Activated CD8-positive, alpha-beta T cell treated with anti-CD3 and anti-CD28 coated beads for 36 hours (primary cell): ENCODE measurements at regions not wholly inside any gene's neighbourhood (a gene's known extent, or its start where the extent isn't known, plus 50 kb on each side); places are given as distances from the start of the nearest gene placed in this dataset.

ENCODE experiments used
- ATAC-seq: fragments of 200-7000 bp; cut with Tn5 transposase; one replicate; pipeline ENCODE4 v1.10.0; 2021; ENCODE audit warnings: mild to moderate bottlenecking, moderate library complexity
- CTCF ChIA-PET: fragments of 350-600 bp; sonication (Branson Sonifier 250); formaldehyde crosslinking; loops from one replicate; lab custom pipeline; 2021; ENCODE audit warnings: antibody characterized with exemption; lab: Charles Lee
- POLR2A ChIA-PET: fragments of 350-600 bp; sonication (Branson Sonifier 250); formaldehyde crosslinking; loops from one replicate; lab custom pipeline; 2021; ENCODE audit warnings: antibody characterized with exemption; lab: Charles Lee
- DNase-seq: peaks from one replicate; pipeline ENCODE4 v3.0.0-alpha.2; 2020
- H3K27ac Mint-ChIP-seq: one replicate; pipeline ENCODE4 v1.8.0; 2021; ENCODE audit warnings: mild to moderate bottlenecking, mixed read lengths
- H3K27me3 Mint-ChIP-seq: one replicate; pipeline ENCODE4 v1.8.0; 2021; ENCODE audit warnings: mixed read lengths
- H3K36me3 Mint-ChIP-seq: one replicate; pipeline ENCODE4 v1.8.0; 2021; ENCODE audit warnings: low read depth, mixed read lengths
- H3K4me1 Mint-ChIP-seq: one replicate; pipeline ENCODE4 v1.8.0; 2021; ENCODE audit warnings: low read depth, mixed read lengths
- H3K4me3 Mint-ChIP-seq: one replicate; pipeline ENCODE4 v1.8.0; 2021; ENCODE audit warnings: mild to moderate bottlenecking, moderate library complexity, mixed read lengths
- H3K9me3 Mint-ChIP-seq: one replicate; pipeline ENCODE4 v1.8.0; 2021; ENCODE audit warnings: mixed read lengths
- intact Hi-C: fragments of 100-400 bp; cut with micrococcal nuclease; formaldehyde crosslinking; loops from one replicate; pipeline ENCODE4 v1.10.0; 2022
- TF ChIP-seq, protein P1 (sequence below): fragments of 200-600 bp; IDR thresholded peaks from one replicate; pipeline ENCODE4 v1.8.0; 2022; ENCODE audit warnings: antibody characterized with exemption, mild to moderate bottlenecking

DNA sequence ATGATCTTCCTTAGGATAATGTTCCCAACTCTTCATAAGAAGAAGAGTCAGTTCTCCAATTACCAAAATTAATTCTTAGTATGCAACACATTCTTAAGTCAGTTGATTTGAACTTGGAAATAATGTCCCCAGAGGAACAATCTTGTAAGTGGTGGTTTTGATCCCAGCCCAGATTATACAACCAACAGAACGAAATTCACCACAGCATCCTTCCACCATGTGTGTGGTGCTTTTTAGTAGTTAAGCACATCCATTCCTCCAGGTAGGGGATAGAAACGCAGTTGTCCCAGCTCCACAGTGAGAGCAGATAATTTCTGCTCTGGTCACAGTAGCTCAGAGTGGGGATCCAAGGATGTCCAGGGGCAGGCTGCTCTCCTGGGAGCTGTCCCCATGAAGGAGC is 161.7 kb upstream of the SLC39A10 start:
- intact Hi-C loops = no loop called here
- no peaks in the 10 kb centered on the region for H3K36me3 Mint-ChIP-seq
- ChIA-PET POLR2A (no interaction called here), CTCF (no interaction called here)
- ATAC-seq (no peak), DNase-seq (no peak)
- no peak overlapping the region for H3K27ac Mint-ChIP-seq
- TF ChIP-seq, protein P1, sequence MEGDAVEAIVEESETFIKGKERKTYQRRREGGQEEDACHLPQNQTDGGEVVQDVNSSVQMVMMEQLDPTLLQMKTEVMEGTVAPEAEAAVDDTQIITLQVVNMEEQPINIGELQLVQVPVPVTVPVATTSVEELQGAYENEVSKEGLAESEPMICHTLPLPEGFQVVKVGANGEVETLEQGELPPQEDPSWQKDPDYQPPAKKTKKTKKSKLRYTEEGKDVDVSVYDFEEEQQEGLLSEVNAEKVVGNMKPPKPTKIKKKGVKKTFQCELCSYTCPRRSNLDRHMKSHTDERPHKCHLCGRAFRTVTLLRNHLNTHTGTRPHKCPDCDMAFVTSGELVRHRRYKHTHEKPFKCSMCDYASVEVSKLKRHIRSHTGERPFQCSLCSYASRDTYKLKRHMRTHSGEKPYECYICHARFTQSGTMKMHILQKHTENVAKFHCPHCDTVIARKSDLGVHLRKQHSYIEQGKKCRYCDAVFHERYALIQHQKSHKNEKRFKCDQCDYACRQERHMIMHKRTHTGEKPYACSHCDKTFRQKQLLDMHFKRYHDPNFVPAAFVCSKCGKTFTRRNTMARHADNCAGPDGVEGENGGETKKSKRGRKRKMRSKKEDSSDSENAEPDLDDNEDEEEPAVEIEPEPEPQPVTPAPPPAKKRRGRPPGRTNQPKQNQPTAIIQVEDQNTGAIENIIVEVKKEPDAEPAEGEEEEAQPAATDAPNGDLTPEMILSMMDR = no peak
- no peak overlapping the region for H3K4me3 Mint-ChIP-seq
- peaks cover 19% of the 10 kb centered on the region for H3K4me1 Mint-ChIP-seq
- H3K27me3 Mint-ChIP-seq = no peaks in the 10 kb centered on the region
- no peaks in the 10 kb centered on the region for H3K9me3 Mint-ChIP-seq

DNA sequence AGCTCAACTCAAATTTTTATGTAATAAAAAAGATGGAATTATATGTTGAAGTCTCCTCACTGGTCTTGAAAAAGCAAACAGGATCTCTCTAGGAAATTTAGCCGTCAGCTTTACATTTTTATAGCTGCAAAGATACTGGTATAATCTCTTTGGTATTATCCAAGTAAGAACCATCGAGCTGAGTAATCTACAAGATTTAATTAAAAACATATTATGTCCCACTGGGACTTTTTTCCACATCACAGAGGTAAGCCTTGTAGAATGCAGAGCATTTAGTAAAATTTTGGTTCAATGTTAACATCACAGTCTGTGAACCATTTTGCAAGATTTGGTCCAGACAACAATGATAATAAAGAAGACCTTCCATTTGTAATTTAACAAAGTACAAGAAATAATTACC is 162.6 kb upstream of the SLC39A10 start:
- Mint-ChIP-seq H3K9me3 (no peaks in the 10 kb centered on the region), H3K4me1 (peaks cover 16% of the 10 kb centered on the region), H3K36me3 (no peaks in the 10 kb centered on the region), H3K27me3 (no peaks in the 10 kb centered on the region), H3K4me3 (no peak overlapping the region), H3K27ac (no peak overlapping the region)
- POLR2A ChIA-PET = no interaction called here
- CTCF ChIA-PET = interaction anchor here (0.7 to 2.0 kb wide), 5 partner anchors 8 to 573 kb away, joined by 3 to 6 read pairs (median 4); no protein-coding TSS in a partner anchor
- TF ChIP-seq, protein P1 = no peak
- intact Hi-C loops = no loop called here
- ATAC-seq (no peak), DNase-seq (no peak)

GRCh38 chr2:195493416-195493815 is 163.6 kb upstream of the SLC39A10 start:
- ATAC-seq = no peak
- ChIA-PET POLR2A (no interaction called here), CTCF (interaction anchor here (1.2 to 2.0 kb wide), 5 partner anchors 10 to 574 kb away, joined by 3 to 6 read pairs (median 4); no protein-coding TSS in a partner anchor)
- H3K27ac Mint-ChIP-seq = no peak overlapping the region
- H3K4me1 Mint-ChIP-seq = peaks cover 14% of the 10 kb centered on the region
- TF ChIP-seq, protein P1 = no peak
- DNase-seq = no peak
- no peaks in the 10 kb centered on the region for H3K36me3 Mint-ChIP-seq
- no peak overlapping the region for H3K4me3 Mint-ChIP-seq
- intact Hi-C loops = no loop called here
- no peaks in the 10 kb centered on the region for H3K9me3 Mint-ChIP-seq
- H3K27me3 Mint-ChIP-seq = no peaks in the 10 kb centered on the region

DNA sequence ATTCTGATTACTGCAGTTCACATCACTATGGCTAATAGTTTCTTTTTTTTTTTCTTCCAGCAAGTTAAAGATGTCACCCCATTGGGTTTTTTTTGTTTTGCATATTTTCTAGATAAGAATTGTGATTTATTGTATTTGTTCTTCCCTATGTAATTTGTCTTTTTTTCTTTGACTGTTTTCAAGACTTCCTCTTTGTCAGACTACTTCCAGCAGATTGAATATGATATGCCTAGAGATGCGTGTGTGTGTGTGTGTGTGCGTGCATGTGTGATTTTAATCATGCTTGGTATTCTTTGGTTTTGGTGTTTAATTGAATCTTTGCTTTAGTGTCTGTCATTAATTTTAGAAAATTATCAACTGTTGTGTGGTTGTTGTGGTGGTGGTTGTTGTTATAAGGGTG is 166.7 kb upstream of the SLC39A10 start:
- intact Hi-C loops = no loop called here
- CTCF ChIA-PET = no interaction called here
- no peaks in the 10 kb centered on the region for H3K9me3 Mint-ChIP-seq
- no peak overlapping the region for H3K4me3 Mint-ChIP-seq
- no peaks in the 10 kb centered on the region for H3K27me3 Mint-ChIP-seq
- no peaks in the 10 kb centered on the region for H3K36me3 Mint-ChIP-seq
- ATAC-seq (no peak), DNase-seq (no peak)
- POLR2A ChIA-PET = interaction anchor here (0.6 kb wide), 1 partner anchor 18 kb away, joined by 4 read pairs; no protein-coding TSS in a partner anchor
- H3K27ac Mint-ChIP-seq = no peak overlapping the region
- TF ChIP-seq, protein P1 = no peak
- peaks cover 21% of the 10 kb centered on the region for H3K4me1 Mint-ChIP-seq

DNA sequence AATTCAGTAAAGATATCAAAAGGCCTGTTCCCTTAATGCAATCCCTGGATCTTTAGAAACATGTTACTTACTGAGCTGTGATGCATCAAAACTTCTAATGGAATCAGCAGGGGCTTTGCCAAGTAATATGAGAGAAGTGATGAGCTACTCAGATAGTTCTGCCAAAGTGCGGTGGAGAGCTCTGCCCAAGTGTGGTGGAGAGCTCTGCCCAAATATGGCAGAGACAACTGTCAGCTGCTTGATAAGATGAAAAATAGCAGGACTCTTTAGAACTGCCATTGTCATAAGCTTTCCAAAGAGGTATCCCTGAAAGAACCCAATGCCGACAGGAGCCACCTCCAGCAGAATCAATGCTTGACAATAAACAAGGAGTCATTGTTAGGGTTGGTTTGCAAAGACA is 167.9 kb upstream of the SLC39A10 start:
- Mint-ChIP-seq H3K9me3 (no peaks in the 10 kb centered on the region), H3K4me1 (peaks cover 23% of the 10 kb centered on the region), H3K36me3 (no peaks in the 10 kb centered on the region), H3K27ac (no peak overlapping the region), H3K4me3 (no peak overlapping the region), H3K27me3 (no peaks in the 10 kb centered on the region)
- CTCF ChIA-PET = interaction anchor here (1.1 to 1.3 kb wide), 2 partner anchors 9 to 171 kb away, joined by 5 to 8 read pairs; no protein-coding TSS in a partner anchor
- no peak for ATAC-seq
- intact Hi-C loops = loop anchor here (5.0 kb wide), 1 partner anchor 168 kb away; the partner anchor contains the start of gene SLC39A10
- no peak for DNase-seq
- TF ChIP-seq, protein P1 = no peak
- POLR2A ChIA-PET = no interaction called here
